Hindlimb muscle (tissue), 1 donor: ENCODE measurements at regions not wholly inside any gene's neighbourhood (a gene's known extent, or its start where the extent isn't known, plus 50 kb on each side); places are given as distances from the start of the nearest gene placed in this dataset.
A peak's percentile ranks its signal among the peaks of the same experiment; 100 is the strongest.

Experiments used
- DNase-seq: peaks from one replicate; pipeline ENCODE4 v3.0.0-alpha.2; 2013

GRCh38 chr4:106676173-106676921 lies 307.8 kb upstream of the GIMD1 start:
- no peak for DNase-seq

GRCh38 chr4:106671716-106672115 lies 303.1 kb upstream of the GIMD1 start:
- no peak for DNase-seq

GRCh38 chr4:106670976-106671375 lies 302.4 kb upstream of the GIMD1 start:
- DNase-seq: no peak

GRCh38 chr4:106659371-106659770 lies 290.8 kb upstream of the GIMD1 start:
- no peak for DNase-seq

- no peak for DNase-seq
Observed at GRCh38 chr4:106652095-106652494, 283.5 kb upstream of the GIMD1 start.

- DNase-seq: no peak
Observed at GRCh38 chr4:106650701-106651100, 282.1 kb upstream of the GIMD1 start.

GRCh38 chr4:106647451-106647850 lies 278.9 kb upstream of the GIMD1 start:
- no peak for DNase-seq

GRCh38 chr4:106629268-106629625 lies 260.7 kb upstream of the GIMD1 start:
- DNase-seq: no peak

GRCh38 chr4:106628586-106629267 lies 260.1 kb upstream of the GIMD1 start:
- no peak for DNase-seq

- no peak for DNase-seq
Observed at GRCh38 chr4:106627051-106627450, 258.5 kb upstream of the GIMD1 start.

- DNase-seq: no peak
Observed at GRCh38 chr4:106624671-106625070, 256.1 kb upstream of the GIMD1 start.

- DNase-seq: no peak
Observed at GRCh38 chr4:106618956-106619355, 250.4 kb upstream of the GIMD1 start.

- DNase-seq: no peak
Observed at GRCh38 chr4:106615961-106616360, 247.4 kb upstream of the GIMD1 start.

GRCh38 chr4:106615410-106615945 lies 246.9 kb upstream of the GIMD1 start:
- no peak for DNase-seq

- peak; percentile 51 for DNase-seq
Observed at GRCh38 chr4:106614441-106614840, 245.9 kb upstream of the GIMD1 start.

GRCh38 chr4:106609917-106610316 lies 241.3 kb upstream of the GIMD1 start:
- DNase-seq: no peak

GRCh38 chr4:106607558-106607957 lies 239.0 kb upstream of the GIMD1 start:
- DNase-seq: no peak

GRCh38 chr4:106604319-106605051 lies 235.9 kb upstream of the GIMD1 start:
- no peak for DNase-seq

GRCh38 chr4:106603471-106603870 lies 234.9 kb upstream of the GIMD1 start:
- no peak for DNase-seq

GRCh38 chr4:106602711-106603110 lies 234.1 kb upstream of the GIMD1 start:
- peak; percentile 76 for DNase-seq

GRCh38 chr4:106601519-106601918 lies 232.9 kb upstream of the GIMD1 start:
- DNase-seq: no peak

- no peak for DNase-seq
Observed at GRCh38 chr4:106595906-106596305, 227.3 kb upstream of the GIMD1 start.

GRCh38 chr4:106594291-106594952 lies 225.8 kb upstream of the GIMD1 start:
- no peak for DNase-seq
